GM18909 (cell line): ENCODE measurements at regions not wholly inside any gene's neighbourhood (a gene's known extent, or its start where the extent isn't known, plus 50 kb on each side); places are given as distances from the start of the nearest gene placed in this dataset.
"Not testable (repeated sequence)": the region's sequence is repeated elsewhere in the genome, so short reads cannot be mapped to it uniquely, and the experiment has no call there.

Experiments
- ATAC-seq: cut with Tn5 transposase; IDR thresholded peaks from one replicate; pipeline ENCODE4 v1.9.1; 2021; ENCODE audit warnings: mild to moderate bottlenecking; ENCODE audit not compliant: unreplicated experiment, poor library complexity

GRCh38 chr5:85951707-85952210 lies 666.0 kb upstream of the COX7C start:
- ATAC-seq = no peak

- no peak for ATAC-seq
Observed at GRCh38 chr5:85952680-85953079, 665.1 kb upstream of the COX7C start.

GRCh38 chr5:85967681-85968080 lies 650.1 kb upstream of the COX7C start:
- no peak for ATAC-seq

GRCh38 chr5:85972539-85972938 lies 645.2 kb upstream of the COX7C start:
- ATAC-seq = no peak

- ATAC-seq = no peak
Observed at GRCh38 chr5:85985167-85985566, 632.6 kb upstream of the COX7C start.

GRCh38 chr5:85990998-85991397 lies 626.7 kb upstream of the COX7C start:
- no peak for ATAC-seq

- not testable (repeated sequence) for ATAC-seq
Observed at GRCh38 chr5:85994653-85995052, 623.1 kb upstream of the COX7C start.

- no peak for ATAC-seq
Observed at GRCh38 chr5:85998656-85999055, 619.1 kb upstream of the COX7C start.

- ATAC-seq = no peak
Observed at GRCh38 chr5:86008293-86008692, 609.4 kb upstream of the COX7C start.

- ATAC-seq = no peak
Observed at GRCh38 chr5:86008704-86009103, 609.0 kb upstream of the COX7C start.

GRCh38 chr5:86011937-86012336 lies 605.8 kb upstream of the COX7C start:
- no peak for ATAC-seq

- no peak for ATAC-seq
Observed at GRCh38 chr5:86029308-86029707, 588.4 kb upstream of the COX7C start.

- ATAC-seq = no peak
Observed at GRCh38 chr5:86030753-86031152, 587.0 kb upstream of the COX7C start.

GRCh38 chr5:86038566-86038965 lies 579.2 kb upstream of the COX7C start:
- no peak for ATAC-seq

- no peak for ATAC-seq
Observed at GRCh38 chr5:86039351-86039750, 578.4 kb upstream of the COX7C start.

- ATAC-seq = no peak
Observed at GRCh38 chr5:86070719-86071118, 547.0 kb upstream of the COX7C start.

GRCh38 chr5:86074297-86074696 lies 543.4 kb upstream of the COX7C start:
- no peak for ATAC-seq

GRCh38 chr5:86075139-86075538 lies 542.6 kb upstream of the COX7C start:
- no peak for ATAC-seq

GRCh38 chr5:86095092-86095491 lies 522.6 kb upstream of the COX7C start:
- ATAC-seq = no peak

- no peak for ATAC-seq
Observed at GRCh38 chr5:86101966-86102365, 515.8 kb upstream of the COX7C start.

- no peak for ATAC-seq
Observed at GRCh38 chr5:86108825-86109224, 508.9 kb upstream of the COX7C start.

- ATAC-seq = no peak
Observed at GRCh38 chr5:86112249-86112648, 505.5 kb upstream of the COX7C start.

GRCh38 chr5:86115164-86115563 lies 502.6 kb upstream of the COX7C start:
- ATAC-seq = no peak
